OCI-LY1 (cell line): ENCODE measurements at regions not wholly inside any gene's neighbourhood (a gene's known extent, or its start where the extent isn't known, plus 50 kb on each side); places are given as distances from the start of the nearest gene placed in this dataset.

ENCODE experiments used
- H2AFZ ChIP-seq: fragments of 200-600 bp; sonication (generic), shearing (Covaris generic); 2 replicates; pipeline ENCODE4 v1.6.0; 2014; ENCODE audit warnings: antibody characterized with exemption, mild to moderate bottlenecking, low read length
- H3F3A ChIP-seq: fragments of 200-600 bp; sonication (generic), shearing (Covaris generic); 2 replicates; pipeline ENCODE4 v1.6.0; 2014; ENCODE audit warnings: mild to moderate bottlenecking, antibody characterized with exemption, low read length, moderate library complexity; ENCODE audit not compliant: insufficient read depth
- H3K27ac ChIP-seq: fragments of 200-600 bp; sonication (generic); 2 replicates; pipeline ENCODE4 v1.5.1; 2014; ENCODE audit warnings: low read length, mixed run types, mild to moderate bottlenecking, low read depth; ENCODE audit not compliant: poor library complexity, severe bottlenecking
- H3K27me3 ChIP-seq: fragments of 200-600 bp; sonication (generic); 2 replicates; pipeline ENCODE4 v1.6.0; 2014; ENCODE audit warnings: antibody characterized with exemption, mild to moderate bottlenecking, low read length, moderate library complexity; ENCODE audit not compliant: insufficient read depth
- H3K36me3 ChIP-seq: fragments of 200-600 bp; sonication (generic); 2 replicates; pipeline ENCODE4 v1.6.1; 2014; ENCODE audit warnings: mild to moderate bottlenecking, antibody characterized with exemption, low read length, moderate library complexity, mixed read lengths; ENCODE audit not compliant: insufficient read depth
- H3K4me1 ChIP-seq: fragments of 200-600 bp; sonication (generic); 2 replicates; pipeline ENCODE4 v1.5.1; 2014; ENCODE audit warnings: mild to moderate bottlenecking, low read length, moderate library complexity; ENCODE audit not compliant: insufficient read depth, severe bottlenecking
- H3K4me2 ChIP-seq: fragments of 200-600 bp; sonication (generic), shearing (Covaris generic); 2 replicates; pipeline ENCODE4 v1.6.1; 2014; ENCODE audit warnings: low read length
- H3K4me3 ChIP-seq: fragments of 200-600 bp; sonication (generic); 2 replicates; pipeline ENCODE4 v1.5.1; 2014; ENCODE audit warnings: low read length, low read depth, mild to moderate bottlenecking, mixed read lengths; ENCODE audit not compliant: poor library complexity, severe bottlenecking
- H3K79me2 ChIP-seq: fragments of 200-600 bp; shearing (Covaris generic); 2 replicates; pipeline ENCODE4 v1.6.1; 2016; ENCODE audit warnings: mixed run types, low read length, mixed read lengths; ENCODE audit not compliant: insufficient read depth
- H3K9ac ChIP-seq: fragments of 200-600 bp; sonication (generic), shearing (Covaris generic); 2 replicates; pipeline ENCODE4 v1.6.1; 2014; ENCODE audit warnings: mild to moderate bottlenecking, low read length, mixed read lengths
- H3K9me2 ChIP-seq: fragments of 200-600 bp; sonication (generic), shearing (Covaris generic); 2 replicates; pipeline ENCODE4 v1.6.1; 2014; ENCODE audit warnings: low read depth, mild to moderate bottlenecking, low read length, mixed read lengths
- H3K9me3 ChIP-seq: fragments of 200-600 bp; shearing (Covaris generic); 2 replicates; pipeline ENCODE4 v1.6.1; 2014; ENCODE audit warnings: low read length, mixed read lengths
- H4K20me1 ChIP-seq: fragments of 200-600 bp; sonication (generic), shearing (Covaris generic); 2 replicates; pipeline ENCODE4 v1.6.0; 2016; ENCODE audit warnings: mild to moderate bottlenecking, low read length; ENCODE audit not compliant: insufficient read depth
- EZH2 ChIP-seq: fragments of 200-600 bp; sonication (generic), shearing (Covaris generic); IDR thresholded peaks from 2 replicates; pipeline ENCODE4 v1.8.0; 2017; ENCODE audit warnings: borderline replicate concordance, mixed run types, mild to moderate bottlenecking, antibody characterized with exemption, low read length, moderate library complexity, mixed read lengths
- TF ChIP-seq, protein P1 (sequence below): fragments of 200-600 bp; sonication (generic), shearing (Covaris generic); IDR thresholded peaks from 2 replicates; pipeline ENCODE4 v1.5.1; 2017; ENCODE audit warnings: mild to moderate bottlenecking, antibody characterized with exemption, low read length, moderate library complexity, mixed read lengths

- Histone ChIP-seq H3K79me2 (no peaks in the 10 kb centered on the region), H3K4me1 (no peaks in the 10 kb centered on the region), H4K20me1 (no peaks in the 10 kb centered on the region), H2AFZ (no peak overlapping the region), H3K36me3 (no peaks in the 10 kb centered on the region), H3K4me3 (no peak overlapping the region), H3K9me2 (no peaks in the 10 kb centered on the region), H3K9me3 (no peaks in the 10 kb centered on the region), H3K9ac (no peak overlapping the region), H3K27ac (no peak overlapping the region), H3K27me3 (no peaks in the 10 kb centered on the region), H3F3A (no peaks in the 10 kb centered on the region), H3K4me2 (no peak overlapping the region)
- TF ChIP-seq, protein P1, sequence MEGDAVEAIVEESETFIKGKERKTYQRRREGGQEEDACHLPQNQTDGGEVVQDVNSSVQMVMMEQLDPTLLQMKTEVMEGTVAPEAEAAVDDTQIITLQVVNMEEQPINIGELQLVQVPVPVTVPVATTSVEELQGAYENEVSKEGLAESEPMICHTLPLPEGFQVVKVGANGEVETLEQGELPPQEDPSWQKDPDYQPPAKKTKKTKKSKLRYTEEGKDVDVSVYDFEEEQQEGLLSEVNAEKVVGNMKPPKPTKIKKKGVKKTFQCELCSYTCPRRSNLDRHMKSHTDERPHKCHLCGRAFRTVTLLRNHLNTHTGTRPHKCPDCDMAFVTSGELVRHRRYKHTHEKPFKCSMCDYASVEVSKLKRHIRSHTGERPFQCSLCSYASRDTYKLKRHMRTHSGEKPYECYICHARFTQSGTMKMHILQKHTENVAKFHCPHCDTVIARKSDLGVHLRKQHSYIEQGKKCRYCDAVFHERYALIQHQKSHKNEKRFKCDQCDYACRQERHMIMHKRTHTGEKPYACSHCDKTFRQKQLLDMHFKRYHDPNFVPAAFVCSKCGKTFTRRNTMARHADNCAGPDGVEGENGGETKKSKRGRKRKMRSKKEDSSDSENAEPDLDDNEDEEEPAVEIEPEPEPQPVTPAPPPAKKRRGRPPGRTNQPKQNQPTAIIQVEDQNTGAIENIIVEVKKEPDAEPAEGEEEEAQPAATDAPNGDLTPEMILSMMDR, result no peak
- TF ChIP-seq EZH2, result no peak
These were observed 160.6 kb downstream of the TMEM200A start for GRCh38 chr6:130526466-130526865.

GRCh38 chr6:130527173-130527572, 161.4 kb downstream of the TMEM200A start:
- H3K4me1 ChIP-seq, result no peaks in the 10 kb centered on the region
- no peaks in the 10 kb centered on the region for H3K79me2 ChIP-seq
- TF ChIP-seq, protein P1, result no peak
- TF ChIP-seq EZH2, result no peak
- H3K4me3 ChIP-seq, result no peak overlapping the region
- no peaks in the 10 kb centered on the region for H4K20me1 ChIP-seq
- no peak overlapping the region for H3K9ac ChIP-seq
- no peaks in the 10 kb centered on the region for H3K9me2 ChIP-seq
- H2AFZ ChIP-seq, result no peak overlapping the region
- H3F3A ChIP-seq, result no peaks in the 10 kb centered on the region
- H3K27me3 ChIP-seq, result no peaks in the 10 kb centered on the region
- H3K27ac ChIP-seq, result no peak overlapping the region
- H3K36me3 ChIP-seq, result no peaks in the 10 kb centered on the region
- no peaks in the 10 kb centered on the region for H3K9me3 ChIP-seq
- H3K4me2 ChIP-seq, result no peak overlapping the region

DNA sequence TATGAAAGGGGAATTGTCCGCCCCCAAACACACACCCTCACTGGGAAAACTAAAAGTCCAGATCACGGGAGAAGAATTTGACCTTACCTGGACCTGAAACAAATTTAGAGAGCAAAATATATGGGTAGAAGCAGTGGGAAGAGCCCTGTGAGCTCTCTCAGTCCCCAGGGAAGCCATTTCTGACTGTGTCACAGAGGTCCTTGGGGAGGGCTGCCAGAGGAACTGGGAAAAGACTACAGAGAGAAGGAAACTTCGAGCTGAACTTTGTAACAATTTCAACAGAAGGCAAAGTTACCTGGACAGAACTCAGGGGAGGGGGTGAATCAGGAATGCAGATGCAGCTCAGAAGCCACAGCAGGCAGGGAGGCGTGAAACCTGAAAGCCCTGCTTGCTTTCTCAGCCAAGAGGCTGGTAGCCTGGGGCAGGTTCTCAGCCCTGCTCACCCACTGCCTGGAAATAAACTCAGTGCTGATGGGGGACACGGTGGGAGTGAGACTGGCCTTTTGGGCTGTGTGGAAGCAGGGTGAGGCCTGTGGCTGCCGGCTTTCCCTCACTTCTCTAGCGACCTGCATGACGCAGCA, 163.8 kb downstream of the TMEM200A start:
- no peaks in the 10 kb centered on the region for H3K9me3 ChIP-seq
- no peaks in the 10 kb centered on the region for H3K9me2 ChIP-seq
- H3K27me3 ChIP-seq, result no peaks in the 10 kb centered on the region
- no peak overlapping the region for H3K4me3 ChIP-seq
- H3K4me2 ChIP-seq, result no peak overlapping the region
- no peaks in the 10 kb centered on the region for H3F3A ChIP-seq
- no peak overlapping the region for H3K9ac ChIP-seq
- no peaks in the 10 kb centered on the region for H4K20me1 ChIP-seq
- no peak overlapping the region for H3K27ac ChIP-seq
- no peaks in the 10 kb centered on the region for H3K4me1 ChIP-seq
- no peak for TF ChIP-seq EZH2
- TF ChIP-seq, protein P1, result no peak
- no peak overlapping the region for H2AFZ ChIP-seq
- no peaks in the 10 kb centered on the region for H3K79me2 ChIP-seq
- no peaks in the 10 kb centered on the region for H3K36me3 ChIP-seq
